AG09319 (cell line): ENCODE measurements at regions not wholly inside any gene's neighbourhood (a gene's known extent, or its start where the extent isn't known, plus 50 kb on each side); places are given as distances from the start of the nearest gene placed in this dataset.

ENCODE experiments used
- DNase-seq: peaks from one replicate; pipeline ENCODE4 v3.0.0-alpha.2; 2010; ENCODE audit warnings: low read depth; ENCODE audit errors: extremely low read depth
- CTCF ChIP-seq: IDR thresholded peaks from 2 replicates; pipeline ENCODE4 v1.5.1; 2011; ENCODE audit warnings: low read depth, mild to moderate bottlenecking, inconsistent platforms, low read length, moderate library complexity

DNA sequence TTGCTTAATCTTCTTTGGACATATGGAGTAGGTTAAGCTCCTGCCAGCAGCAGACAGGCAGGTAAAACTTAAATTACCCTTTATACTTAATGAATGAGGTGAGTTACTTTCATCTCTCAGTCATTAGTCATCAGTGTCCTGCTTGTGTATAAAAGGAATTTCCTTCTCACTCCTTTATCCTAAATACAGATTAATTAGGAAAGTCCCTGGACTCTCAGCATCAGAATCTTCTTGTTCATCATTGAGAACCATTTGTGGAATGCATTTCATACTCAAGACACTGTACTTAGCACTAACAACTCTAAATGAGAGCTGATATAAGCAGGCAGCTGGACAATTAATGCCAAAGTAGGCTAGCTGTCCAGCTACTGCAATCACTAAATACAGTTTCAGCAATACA lies 630.4 kb downstream of the METTL15 start:
- no peak for TF ChIP-seq CTCF
- no peak for DNase-seq

GRCh38 chr11:28736256-28736655 lies 628.1 kb downstream of the METTL15 start:
- no peak for TF ChIP-seq CTCF
- no peak for DNase-seq

DNA sequence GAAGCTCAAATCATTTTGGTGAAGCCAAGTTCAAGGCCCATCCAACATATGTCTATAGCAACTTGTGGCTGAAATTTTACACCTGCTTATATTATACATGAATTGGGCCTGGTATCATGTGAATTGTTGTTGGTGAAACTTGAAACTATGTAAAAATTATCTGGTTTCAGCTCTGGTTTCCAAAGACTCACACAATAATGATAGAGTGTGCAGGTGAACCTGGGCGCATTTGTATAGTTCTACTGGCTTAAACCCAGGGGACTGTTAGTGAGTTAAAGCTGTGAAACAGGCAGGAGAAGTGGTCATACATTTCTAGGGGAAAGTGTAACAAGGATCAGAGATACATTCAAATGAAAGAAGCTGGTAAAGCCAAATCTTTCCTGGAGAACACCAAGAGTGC lies 627.3 kb downstream of the METTL15 start:
- no peak for TF ChIP-seq CTCF
- DNase-seq: no peak

- no peak for TF ChIP-seq CTCF
- no peak for DNase-seq
Measured at GRCh38 chr11:28730889-28731288, 622.7 kb downstream of the METTL15 start.

GRCh38 chr11:28730336-28730735 lies 622.1 kb downstream of the METTL15 start:
- TF ChIP-seq CTCF: no peak
- DNase-seq: no peak

DNA sequence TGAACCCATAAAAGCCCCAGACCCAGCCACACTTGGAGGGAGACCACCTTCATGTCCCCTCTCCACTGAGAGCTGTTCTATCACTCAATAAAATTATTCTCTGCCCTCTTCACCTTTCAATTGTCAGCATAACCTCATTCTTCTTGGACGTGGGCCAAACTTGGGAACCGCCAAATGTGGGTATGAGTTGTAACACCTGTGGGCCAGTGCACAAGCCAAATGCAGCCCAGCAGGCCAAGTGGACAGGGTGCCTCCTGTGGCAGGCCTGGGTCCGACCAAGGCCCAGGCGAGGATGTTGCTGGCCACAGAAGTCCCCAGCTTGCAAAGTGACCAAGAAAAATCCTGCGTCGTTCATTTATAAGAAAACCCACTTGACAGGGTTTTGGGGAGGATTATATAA lies 621.2 kb downstream of the METTL15 start:
- TF ChIP-seq CTCF: no peak
- DNase-seq: no peak

DNA sequence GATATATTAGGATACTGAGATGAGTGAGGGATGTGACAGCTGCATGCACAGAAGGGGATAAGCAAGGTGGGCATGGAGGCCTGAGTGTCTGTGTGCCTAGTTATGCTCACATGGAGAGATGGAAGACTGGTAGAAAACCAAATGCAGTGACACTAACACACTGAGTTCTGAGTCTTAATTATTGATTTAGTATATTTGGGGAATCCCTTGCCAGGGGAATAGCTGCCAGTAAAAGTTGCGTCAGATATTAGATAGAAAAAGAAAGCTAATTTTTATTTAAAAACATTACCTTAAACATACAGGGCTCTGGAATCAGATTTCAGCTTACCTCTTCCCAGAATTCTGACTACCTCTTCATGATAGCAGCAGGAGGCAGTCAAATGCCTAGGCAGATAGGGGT lies 620.5 kb downstream of the METTL15 start:
- no peak for TF ChIP-seq CTCF
- no peak for DNase-seq
